ENCODE measurements at regions not wholly inside any gene's neighbourhood (a gene's known extent, or its start where the extent isn't known, plus 50 kb on each side); places are given as distances from the start of the nearest gene placed in this dataset.

DNA sequence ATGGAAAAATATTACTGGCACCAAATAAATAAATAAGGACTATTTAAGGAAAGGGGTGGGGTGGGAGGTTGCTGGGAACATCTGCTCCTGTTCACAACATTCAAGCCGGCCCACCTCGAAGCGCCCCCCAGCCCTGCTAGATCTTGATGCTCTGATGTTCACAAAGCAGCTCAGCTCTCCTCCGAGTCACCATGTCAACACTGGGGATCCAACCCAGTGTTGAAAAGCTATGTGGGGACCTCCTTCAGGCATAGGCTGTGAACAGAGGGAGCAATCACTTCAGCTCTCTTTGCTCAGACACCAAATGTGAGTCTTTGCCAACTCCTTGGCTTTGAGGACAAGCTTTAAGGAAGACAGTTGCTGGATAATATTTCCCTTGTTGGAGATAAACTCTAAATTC is 176.8 kb upstream of the NT5E start:
- Histone ChIP-seq H3K36me3 (ENCODE audit: control insufficient read depth, insufficient read depth, low read length) (no peaks in the 10 kb centered on the region), H3K27ac (ENCODE audit: insufficient read depth, low read length, poor library complexity, severe bottlenecking) (no peak overlapping the region), H3K27me3 (replicated peaks; ENCODE audit: control insufficient read depth, insufficient read depth, low read length, poor library complexity, severe bottlenecking) (peaks cover 2% of the 10 kb centered on the region), H3K9me3 (ENCODE audit: control insufficient read depth, low read length) (no peaks in the 10 kb centered on the region), H3K4me1 (ENCODE audit: control insufficient read depth, insufficient read depth, low read length, poor library complexity, severe bottlenecking) (no peaks in the 10 kb centered on the region), H3K4me3 (ENCODE audit: insufficient read depth, low read depth, low read length, poor library complexity, severe bottlenecking) (no peak overlapping the region)
- no peak for DNase-seq

DNA sequence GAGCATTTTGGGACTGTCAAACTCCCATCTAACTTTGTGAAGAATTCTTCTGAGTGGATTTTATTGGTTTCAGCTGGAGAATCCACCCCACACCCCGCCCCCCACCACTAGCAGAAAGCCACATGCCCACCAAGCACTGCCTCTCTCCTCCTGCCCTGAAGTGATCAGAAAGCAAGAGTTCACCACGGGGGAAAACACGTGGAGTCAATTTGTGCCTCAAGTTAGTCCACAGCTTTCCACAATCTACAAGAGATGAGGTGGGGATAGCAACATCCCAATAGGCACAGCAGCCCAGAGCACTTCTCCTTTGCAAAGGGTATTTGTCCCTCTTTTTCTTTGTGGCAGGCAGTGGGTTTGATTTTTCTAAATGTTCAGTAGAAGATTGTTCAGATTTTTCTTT is 177.3 kb upstream of the NT5E start:
- Histone ChIP-seq H3K27me3 (replicated peaks; ENCODE audit: control insufficient read depth, insufficient read depth, low read length, poor library complexity, severe bottlenecking) (peaks cover 2% of the 10 kb centered on the region), H3K36me3 (ENCODE audit: control insufficient read depth, insufficient read depth, low read length) (no peaks in the 10 kb centered on the region)

GRCh38 chr6:85262621-85263020 is 187.3 kb upstream of the NT5E start:
- H3K27ac ChIP-seq (ENCODE audit: insufficient read depth, low read length, poor library complexity, severe bottlenecking): no peak overlapping the region
- no peaks in the 10 kb centered on the region for H3K36me3 ChIP-seq (ENCODE audit: control insufficient read depth, insufficient read depth, low read length)
- no peaks in the 10 kb centered on the region for H3K27me3 ChIP-seq (replicated peaks; ENCODE audit: control insufficient read depth, insufficient read depth, low read length, poor library complexity, severe bottlenecking)
- DNase-seq: no peak
- H3K9me3 ChIP-seq (ENCODE audit: control insufficient read depth, low read length): no peaks in the 10 kb centered on the region
- H3K4me3 ChIP-seq (ENCODE audit: insufficient read depth, low read depth, low read length, poor library complexity, severe bottlenecking): no peak overlapping the region
- no peaks in the 10 kb centered on the region for H3K4me1 ChIP-seq (ENCODE audit: control insufficient read depth, insufficient read depth, low read length, poor library complexity, severe bottlenecking)

More for the DNA sequence above, 177.3 kb upstream of the NT5E start:
- Histone ChIP-seq H3K4me1 (ENCODE audit: control insufficient read depth, insufficient read depth, low read length, poor library complexity, severe bottlenecking) (no peaks in the 10 kb centered on the region), H3K9me3 (ENCODE audit: control insufficient read depth, low read length) (no peaks in the 10 kb centered on the region), H3K27ac (ENCODE audit: insufficient read depth, low read length, poor library complexity, severe bottlenecking) (no peak overlapping the region), H3K4me3 (ENCODE audit: insufficient read depth, low read depth, low read length, poor library complexity, severe bottlenecking) (no peak overlapping the region)
- no peak for DNase-seq

DNA sequence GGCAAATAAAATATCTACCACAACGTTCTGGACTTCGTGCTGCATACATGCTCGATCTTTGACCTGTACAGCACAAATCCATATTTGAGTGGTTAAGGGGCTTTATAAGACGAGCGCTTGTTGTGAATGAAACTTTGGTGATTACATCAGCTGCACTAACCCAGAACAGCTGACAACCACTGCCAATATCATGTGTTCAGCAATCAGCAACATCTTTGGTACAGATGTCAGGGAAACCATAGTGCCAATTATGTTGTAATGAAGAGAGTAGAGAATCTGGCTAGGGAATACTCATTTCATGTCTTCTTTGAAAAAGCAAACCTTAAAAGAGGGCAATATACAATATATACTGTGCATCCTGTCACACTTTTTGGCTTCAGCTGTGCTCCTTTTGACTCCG is 188.6 kb upstream of the NT5E start:
- DNase-seq: no peak
- Histone ChIP-seq H3K36me3 (ENCODE audit: control insufficient read depth, insufficient read depth, low read length) (no peaks in the 10 kb centered on the region), H3K27me3 (replicated peaks; ENCODE audit: control insufficient read depth, insufficient read depth, low read length, poor library complexity, severe bottlenecking) (no peaks in the 10 kb centered on the region), H3K4me3 (ENCODE audit: insufficient read depth, low read depth, low read length, poor library complexity, severe bottlenecking) (no peak overlapping the region), H3K9me3 (ENCODE audit: control insufficient read depth, low read length) (no peaks in the 10 kb centered on the region), H3K4me1 (ENCODE audit: control insufficient read depth, insufficient read depth, low read length, poor library complexity, severe bottlenecking) (no peaks in the 10 kb centered on the region), H3K27ac (ENCODE audit: insufficient read depth, low read length, poor library complexity, severe bottlenecking) (no peak overlapping the region)

DNA sequence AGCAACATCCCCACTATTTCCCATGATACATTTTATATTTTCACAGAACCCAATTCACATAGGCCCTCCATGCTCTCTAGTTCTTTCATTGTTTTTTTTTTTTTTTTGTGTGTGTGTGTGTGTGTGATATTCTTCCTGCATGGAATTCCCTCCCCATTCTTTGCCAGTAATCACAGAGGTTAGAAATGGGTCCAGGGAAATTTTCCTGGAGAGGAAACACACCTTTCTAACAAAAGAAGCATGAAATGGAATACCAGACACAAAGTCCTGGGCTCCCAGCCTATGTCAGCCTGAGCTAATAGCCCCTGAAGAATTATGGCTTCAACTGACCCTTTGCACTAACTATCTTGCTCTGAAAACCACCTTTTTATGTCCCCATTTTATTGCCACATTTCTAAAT is 194.2 kb upstream of the NT5E start:
- Histone ChIP-seq H3K27me3 (replicated peaks; ENCODE audit: control insufficient read depth, insufficient read depth, low read length, poor library complexity, severe bottlenecking) (no peaks in the 10 kb centered on the region), H3K4me3 (ENCODE audit: insufficient read depth, low read depth, low read length, poor library complexity, severe bottlenecking) (no peak overlapping the region), H3K36me3 (ENCODE audit: control insufficient read depth, insufficient read depth, low read length) (no peaks in the 10 kb centered on the region), H3K27ac (ENCODE audit: insufficient read depth, low read length, poor library complexity, severe bottlenecking) (no peak overlapping the region), H3K9me3 (ENCODE audit: control insufficient read depth, low read length) (no peaks in the 10 kb centered on the region), H3K4me1 (ENCODE audit: control insufficient read depth, insufficient read depth, low read length, poor library complexity, severe bottlenecking) (no peaks in the 10 kb centered on the region)
- no peak for DNase-seq

- Histone ChIP-seq H3K9me3 (ENCODE audit: control insufficient read depth, low read length) (no peaks in the 10 kb centered on the region), H3K4me3 (ENCODE audit: insufficient read depth, low read depth, low read length, poor library complexity, severe bottlenecking) (no peak overlapping the region), H3K4me1 (ENCODE audit: control insufficient read depth, insufficient read depth, low read length, poor library complexity, severe bottlenecking) (no peaks in the 10 kb centered on the region), H3K36me3 (ENCODE audit: control insufficient read depth, insufficient read depth, low read length) (no peaks in the 10 kb centered on the region), H3K27me3 (replicated peaks; ENCODE audit: control insufficient read depth, insufficient read depth, low read length, poor library complexity, severe bottlenecking) (no peaks in the 10 kb centered on the region), H3K27ac (ENCODE audit: insufficient read depth, low read length, poor library complexity, severe bottlenecking) (no peak overlapping the region)
- DNase-seq: no peak
Observed at GRCh38 chr6:85252552-85252951, 197.3 kb upstream of the NT5E start.

DNA sequence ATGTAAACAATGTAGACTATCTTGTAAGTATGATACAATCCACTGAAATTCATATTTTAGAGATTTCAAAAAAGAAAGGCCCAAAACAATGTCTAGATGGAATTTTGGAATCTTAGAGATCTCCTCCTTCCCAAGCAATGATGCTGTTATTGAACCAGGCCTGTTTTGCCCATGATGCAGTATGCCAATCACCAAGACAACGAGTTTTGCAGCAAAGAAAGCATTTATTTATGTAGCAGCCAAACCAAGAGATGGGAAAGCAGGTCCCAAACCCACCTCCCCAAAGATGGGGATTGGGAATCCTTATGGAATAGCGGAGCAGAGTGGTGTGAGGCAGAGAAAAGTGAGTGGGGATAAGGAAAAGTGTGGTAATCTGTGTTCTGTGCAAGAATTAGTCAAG is 197.8 kb upstream of the NT5E start:
- no peaks in the 10 kb centered on the region for H3K27me3 ChIP-seq (replicated peaks; ENCODE audit: control insufficient read depth, insufficient read depth, low read length, poor library complexity, severe bottlenecking)
- H3K4me1 ChIP-seq (ENCODE audit: control insufficient read depth, insufficient read depth, low read length, poor library complexity, severe bottlenecking): no peaks in the 10 kb centered on the region
- no peaks in the 10 kb centered on the region for H3K36me3 ChIP-seq (ENCODE audit: control insufficient read depth, insufficient read depth, low read length)
- no peak for DNase-seq
- H3K4me3 ChIP-seq (ENCODE audit: insufficient read depth, low read depth, low read length, poor library complexity, severe bottlenecking): no peak overlapping the region
- no peak overlapping the region for H3K27ac ChIP-seq (ENCODE audit: insufficient read depth, low read length, poor library complexity, severe bottlenecking)
- H3K9me3 ChIP-seq (ENCODE audit: control insufficient read depth, low read length): no peaks in the 10 kb centered on the region

DNA sequence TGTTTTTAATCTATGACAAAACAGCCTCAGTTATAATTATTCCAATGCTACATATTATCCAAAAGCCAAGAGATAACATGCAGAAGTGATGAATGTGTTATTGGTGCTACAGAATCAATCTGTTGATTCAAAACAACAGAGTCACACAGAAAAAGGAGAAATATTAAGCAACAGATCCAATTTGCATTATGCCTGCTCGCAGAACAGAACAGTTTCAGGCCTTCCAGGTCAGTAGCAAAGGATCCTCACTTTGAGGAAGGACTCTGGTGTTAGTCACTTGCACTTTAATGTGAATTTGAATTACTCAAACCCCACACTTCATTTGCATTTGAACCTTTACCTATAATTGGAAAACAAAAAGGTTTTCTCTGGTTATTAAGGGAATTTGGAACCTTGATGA is 198.6 kb upstream of the NT5E start:
- Histone ChIP-seq H3K9me3 (ENCODE audit: control insufficient read depth, low read length) (no peaks in the 10 kb centered on the region), H3K4me3 (ENCODE audit: insufficient read depth, low read depth, low read length, poor library complexity, severe bottlenecking) (no peak overlapping the region), H3K4me1 (ENCODE audit: control insufficient read depth, insufficient read depth, low read length, poor library complexity, severe bottlenecking) (no peaks in the 10 kb centered on the region), H3K27me3 (replicated peaks; ENCODE audit: control insufficient read depth, insufficient read depth, low read length, poor library complexity, severe bottlenecking) (no peaks in the 10 kb centered on the region), H3K27ac (ENCODE audit: insufficient read depth, low read length, poor library complexity, severe bottlenecking) (no peak overlapping the region), H3K36me3 (ENCODE audit: control insufficient read depth, insufficient read depth, low read length) (no peaks in the 10 kb centered on the region)
- DNase-seq: no peak

DNA sequence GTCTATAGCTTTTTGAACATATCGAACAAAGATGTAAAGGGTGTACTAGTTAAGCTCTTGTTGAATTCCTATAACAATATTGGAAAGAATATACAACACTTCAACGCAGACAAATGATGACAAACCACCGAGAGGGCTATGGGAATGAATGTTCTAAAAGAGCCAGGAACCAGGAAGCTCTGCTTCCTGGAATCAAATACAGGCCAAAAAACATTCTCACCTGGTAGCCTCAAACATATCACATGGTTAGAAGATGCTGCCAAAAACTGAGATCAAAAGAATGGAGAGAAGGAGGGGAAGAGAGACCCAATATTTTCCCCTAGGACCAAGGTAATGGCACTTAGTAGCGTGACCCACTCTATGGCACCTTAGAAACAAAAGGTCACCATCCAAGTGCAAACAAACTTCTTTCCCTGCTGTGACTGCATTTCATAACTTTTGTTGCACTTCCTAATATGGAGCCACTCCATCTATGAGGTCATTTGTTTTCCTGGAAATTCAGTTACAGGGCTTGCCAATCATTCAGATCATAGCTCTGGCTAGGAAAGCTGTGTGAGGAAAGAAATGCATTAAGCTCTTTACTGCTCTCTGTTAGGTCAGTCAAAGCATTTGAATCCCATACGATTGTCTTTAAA is 199.2 kb upstream of the NT5E start:
- H3K27me3 ChIP-seq (replicated peaks; ENCODE audit: control insufficient read depth, insufficient read depth, low read length, poor library complexity, severe bottlenecking): no peaks in the 10 kb centered on the region
- no peaks in the 10 kb centered on the region for H3K36me3 ChIP-seq (ENCODE audit: control insufficient read depth, insufficient read depth, low read length)
- DNase-seq: no peak
- no peak overlapping the region for H3K4me3 ChIP-seq (ENCODE audit: insufficient read depth, low read depth, low read length, poor library complexity, severe bottlenecking)
- no peak overlapping the region for H3K27ac ChIP-seq (ENCODE audit: insufficient read depth, low read length, poor library complexity, severe bottlenecking)
- H3K4me1 ChIP-seq (ENCODE audit: control insufficient read depth, insufficient read depth, low read length, poor library complexity, severe bottlenecking): no peaks in the 10 kb centered on the region
- H3K9me3 ChIP-seq (ENCODE audit: control insufficient read depth, low read length): no peaks in the 10 kb centered on the region

GRCh38 chr6:85245004-85245403 is 204.9 kb upstream of the NT5E start:
- no peaks in the 10 kb centered on the region for H3K9me3 ChIP-seq (ENCODE audit: control insufficient read depth, low read length)
- no peak overlapping the region for H3K27ac ChIP-seq (ENCODE audit: insufficient read depth, low read length, poor library complexity, severe bottlenecking)
- DNase-seq: no peak
- H3K4me1 ChIP-seq (ENCODE audit: control insufficient read depth, insufficient read depth, low read length, poor library complexity, severe bottlenecking): no peaks in the 10 kb centered on the region
- H3K27me3 ChIP-seq (replicated peaks; ENCODE audit: control insufficient read depth, insufficient read depth, low read length, poor library complexity, severe bottlenecking): no peaks in the 10 kb centered on the region
- H3K4me3 ChIP-seq (ENCODE audit: insufficient read depth, low read depth, low read length, poor library complexity, severe bottlenecking): no peak overlapping the region
- no peaks in the 10 kb centered on the region for H3K36me3 ChIP-seq (ENCODE audit: control insufficient read depth, insufficient read depth, low read length)

Measured in effector memory CD4-positive, alpha-beta T cell (primary cell).